ENCODE measurements at regions not wholly inside any gene's neighbourhood (a gene's known extent, or its start where the extent isn't known, plus 50 kb on each side); places are given as distances from the start of the nearest gene placed in this dataset.

- intact Hi-C loops (cut with micrococcal nuclease; ENCODE audit: unreplicated experiment), result no loop called here
- TF ChIP-seq SIN3A (IDR thresholded peaks at IDR 0.05; ENCODE audit: borderline replicate concordance, insufficient read depth, low read depth, low read length), result no peak
- TF ChIP-seq REST (IDR thresholded peaks at IDR 0.05; ENCODE audit: insufficient read depth in 1 of 2, low read depth in 2 of 2, low read length in 1 of 2), result no peak
- TF ChIP-seq CTCF (IDR thresholded peaks at IDR 0.05), result no peak
- TF ChIP-seq POLR2AphosphoS5 (IDR thresholded peaks at IDR 0.05; ENCODE audit: low read depth, low read length), result no peak
- TF ChIP-seq TCF7L2 (IDR thresholded peaks at IDR 0.05; ENCODE audit: low read depth, low read length), result no peak
- CTCF ChIA-PET, result no interaction called here
- Histone ChIP-seq H3K4me3 (ENCODE audit: low read depth in 2 of 2, low read length in 2 of 2) (no peak overlapping the region), H3K9me3 (ENCODE audit: control insufficient read depth, insufficient read depth, low read depth, low read length) (no peaks in the 10 kb centered on the region), H3K4me1 (ENCODE audit: control insufficient read depth, insufficient read depth, low read length) (no peaks in the 10 kb centered on the region), H3K27ac (ENCODE audit: low read length) (no peak overlapping the region), H3K27me3 (ENCODE audit: control insufficient read depth, insufficient read depth, low read length) (no peaks in the 10 kb centered on the region), H3K36me3 (ENCODE audit: control insufficient read depth, insufficient read depth, low read length) (no peaks in the 10 kb centered on the region; the same call in 1 of the 2 replicates)
- DNase-seq (ENCODE audit: low read depth, low spot score) (no peak), ATAC-seq (no peak)
- POLR2A ChIA-PET, result no interaction called here
- in situ Hi-C loops (cut with HindIII; ENCODE audit: low pct_unique_long_range_greater_than_20kb, low sequenced_read_pairs), result no loop called here
- BruUV-seq (replicated peaks), result no TSS peak
Measured at GRCh38 chr1:199377211-199377610, 650.3 kb upstream of the NR5A2 start.

GRCh38 chr1:199383793-199384192, 643.7 kb upstream of the NR5A2 start:
- no peak overlapping the region for H3K27ac ChIP-seq (ENCODE audit: low read length)
- DNase-seq (ENCODE audit: low read depth, low spot score) (no peak), ATAC-seq (no peak)
- POLR2A ChIA-PET, result no interaction called here
- H3K4me1 ChIP-seq (ENCODE audit: control insufficient read depth, insufficient read depth, low read length), result no peaks in the 10 kb centered on the region
- no TSS peak for BruUV-seq (replicated peaks)
- H3K9me3 ChIP-seq (ENCODE audit: control insufficient read depth, insufficient read depth, low read depth, low read length), result no peaks in the 10 kb centered on the region
- no peaks in the 10 kb centered on the region for H3K36me3 ChIP-seq (ENCODE audit: control insufficient read depth, insufficient read depth, low read length)
- CTCF ChIA-PET, result no interaction called here
- no peaks in the 10 kb centered on the region for H3K27me3 ChIP-seq (ENCODE audit: control insufficient read depth, insufficient read depth, low read length)
- H3K4me3 ChIP-seq (ENCODE audit: low read depth in 2 of 2, low read length in 2 of 2), result no peak overlapping the region
- TF ChIP-seq SIN3A (IDR thresholded peaks at IDR 0.05; ENCODE audit: borderline replicate concordance, insufficient read depth, low read depth, low read length) (no peak), POLR2AphosphoS5 (IDR thresholded peaks at IDR 0.05; ENCODE audit: low read depth, low read length) (no peak), TCF7L2 (IDR thresholded peaks at IDR 0.05; ENCODE audit: low read depth, low read length) (no peak), REST (IDR thresholded peaks at IDR 0.05; ENCODE audit: insufficient read depth in 1 of 2, low read depth in 2 of 2, low read length in 1 of 2) (no peak), CTCF (IDR thresholded peaks at IDR 0.05) (no peak)
- in situ Hi-C loops (cut with HindIII; ENCODE audit: low pct_unique_long_range_greater_than_20kb, low sequenced_read_pairs), result no loop called here
- intact Hi-C loops (cut with micrococcal nuclease; ENCODE audit: unreplicated experiment), result no loop called here
